Upper lobe of left lung (tissue), 4 donors: ENCODE measurements at regions not wholly inside any gene's neighbourhood (a gene's known extent, or its start where the extent isn't known, plus 50 kb on each side); places are given as distances from the start of the nearest gene placed in this dataset.

ENCODE experiments used
- CTCF ChIP-seq, 6 experiments: fragments of 450-650 bp in 4 of 6; fragments of 200-600 bp in 2 of 6; sonication (generic) in 2 of 6; IDR thresholded peaks; one replicate each; pipeline ENCODE4 v1.5.1; 2016 to 2019; ENCODE audit warnings: antibody characterized with exemption in 6 of 6
- EP300 ChIP-seq, 4 donors: sonication (generic); formaldehyde crosslinking; IDR thresholded peaks; one replicate each; pipeline ENCODE4 v1.5.1; 2017; ENCODE audit warnings: antibody characterized with exemption in 4 of 4, control low read depth in 2 of 4
- POLR2A ChIP-seq, 4 donors: fragments of 450-650 bp; IDR thresholded peaks; one replicate each; pipeline ENCODE4 v1.5.1; 2016 to 2017; ENCODE audit warnings: antibody characterized with exemption in 4 of 4, mild to moderate bottlenecking in 2 of 4
- POLR2AphosphoS5 ChIP-seq, 2 donors: sonication (generic); formaldehyde crosslinking; IDR thresholded peaks; one replicate each; pipeline ENCODE4 v1.5.1; 2017; ENCODE audit warnings: antibody characterized with exemption in 2 of 2

DNA sequence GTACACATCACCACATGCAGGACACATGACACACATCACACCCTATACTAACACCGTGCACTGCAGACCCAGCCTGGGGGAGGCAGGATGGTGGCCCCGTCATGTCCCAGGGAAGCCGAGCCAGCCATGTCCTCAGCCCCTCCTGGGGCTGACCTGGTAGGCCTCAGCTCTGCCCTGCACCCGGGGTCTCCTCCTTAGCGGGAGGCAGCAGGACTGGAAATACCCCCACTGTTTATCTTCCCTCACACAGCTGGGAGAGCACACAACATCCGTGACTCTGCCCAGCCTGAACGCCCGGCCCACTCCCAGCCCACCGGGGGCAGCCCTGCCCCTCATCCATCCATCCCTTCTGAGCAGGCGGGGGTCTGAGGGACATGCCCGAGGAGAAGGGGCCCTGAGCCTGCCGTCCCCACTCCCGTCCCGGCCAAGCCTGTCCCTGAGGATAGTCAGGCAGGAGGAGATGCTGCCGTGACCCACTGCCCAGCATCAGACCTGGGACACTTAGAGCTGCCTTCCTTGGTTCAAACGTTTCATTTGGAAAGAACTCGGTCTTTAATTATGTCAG is 945.0 kb downstream of the BRD1 start:
- no peak for TF ChIP-seq CTCF (IDR thresholded peaks at IDR 0.05)
- no peak for TF ChIP-seq POLR2A (IDR thresholded peaks at IDR 0.05)
- no peak for TF ChIP-seq EP300 (IDR thresholded peaks at IDR 0.05)
- TF ChIP-seq POLR2AphosphoS5 (IDR thresholded peaks at IDR 0.05), result no peak
